Endothelial cell of hepatic sinusoid (primary cell): ENCODE measurements at regions not wholly inside any gene's neighbourhood (a gene's known extent, or its start where the extent isn't known, plus 50 kb on each side); places are given as distances from the start of the nearest gene placed in this dataset.

Experiments
- in situ Hi-C: cut with HindIII; loops from 2 replicates; pipeline ENCODE4 v1.10.0; 2017; ENCODE audit warnings: low sequenced_read_pairs

- in situ Hi-C loops: no loop called here
These were observed 114.0 kb upstream of the AKIP1 start for GRCh38 chr11:8796941-8797340.

- in situ Hi-C loops: no loop called here
These were observed 111.7 kb upstream of the AKIP1 start for GRCh38 chr11:8799273-8799672.

GRCh38 chr11:8800520-8801110 lies 110.4 kb upstream of the AKIP1 start:
- in situ Hi-C loops: no loop called here

- in situ Hi-C loops: no loop called here
These were observed 109.9 kb upstream of the AKIP1 start for GRCh38 chr11:8801121-8801520.

- in situ Hi-C loops: no loop called here
These were observed 108.7 kb upstream of the AKIP1 start for GRCh38 chr11:8802251-8802650.

- in situ Hi-C loops: no loop called here
These were observed 107.0 kb upstream of the AKIP1 start for GRCh38 chr11:8803973-8804372.

GRCh38 chr11:8805296-8805695 lies 105.7 kb upstream of the AKIP1 start:
- in situ Hi-C loops: no loop called here

GRCh38 chr11:8806974-8807373 lies 104.0 kb upstream of the AKIP1 start:
- in situ Hi-C loops: no loop called here

DNA sequence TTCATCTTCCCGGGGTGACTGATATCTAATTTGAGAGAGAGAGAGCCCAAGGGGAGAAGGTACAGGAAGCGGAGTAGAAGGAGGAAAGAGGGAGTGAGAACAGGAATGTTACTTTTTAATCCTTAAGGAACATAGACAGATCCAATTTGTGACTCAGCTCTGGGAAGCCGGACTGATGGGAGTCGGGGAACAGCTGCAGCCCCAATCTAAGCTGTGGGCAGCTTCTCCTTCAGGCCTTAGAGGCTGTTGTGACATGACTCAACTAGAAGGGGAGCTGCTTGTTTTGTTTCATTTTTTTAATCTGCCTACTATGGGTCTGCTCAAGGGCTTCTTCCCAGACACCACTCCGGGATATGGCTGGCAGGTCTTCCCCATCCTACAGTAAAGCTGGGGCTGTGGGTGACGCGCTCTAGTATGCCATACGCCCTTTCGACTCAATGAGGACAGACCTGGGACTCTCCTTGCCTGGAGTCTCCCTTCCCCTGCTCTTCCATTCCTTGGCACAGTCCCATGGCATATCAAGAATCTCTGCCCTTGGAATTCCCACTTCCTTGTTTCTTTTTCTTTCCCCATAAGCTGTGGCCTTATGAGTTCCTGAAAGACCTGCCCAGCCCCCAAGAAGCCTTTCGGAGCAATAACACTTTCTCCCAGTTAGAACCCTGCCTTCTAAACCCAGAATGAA lies 103.3 kb upstream of the AKIP1 start:
- in situ Hi-C loops: no loop called here

- in situ Hi-C loops: no loop called here
These were observed 102.8 kb upstream of the AKIP1 start for GRCh38 chr11:8808226-8808585.

- in situ Hi-C loops: no loop called here
These were observed 101.6 kb upstream of the AKIP1 start for GRCh38 chr11:8809241-8809938.

- in situ Hi-C loops: no loop called here
These were observed 101.0 kb upstream of the AKIP1 start for GRCh38 chr11:8809939-8810539.

DNA sequence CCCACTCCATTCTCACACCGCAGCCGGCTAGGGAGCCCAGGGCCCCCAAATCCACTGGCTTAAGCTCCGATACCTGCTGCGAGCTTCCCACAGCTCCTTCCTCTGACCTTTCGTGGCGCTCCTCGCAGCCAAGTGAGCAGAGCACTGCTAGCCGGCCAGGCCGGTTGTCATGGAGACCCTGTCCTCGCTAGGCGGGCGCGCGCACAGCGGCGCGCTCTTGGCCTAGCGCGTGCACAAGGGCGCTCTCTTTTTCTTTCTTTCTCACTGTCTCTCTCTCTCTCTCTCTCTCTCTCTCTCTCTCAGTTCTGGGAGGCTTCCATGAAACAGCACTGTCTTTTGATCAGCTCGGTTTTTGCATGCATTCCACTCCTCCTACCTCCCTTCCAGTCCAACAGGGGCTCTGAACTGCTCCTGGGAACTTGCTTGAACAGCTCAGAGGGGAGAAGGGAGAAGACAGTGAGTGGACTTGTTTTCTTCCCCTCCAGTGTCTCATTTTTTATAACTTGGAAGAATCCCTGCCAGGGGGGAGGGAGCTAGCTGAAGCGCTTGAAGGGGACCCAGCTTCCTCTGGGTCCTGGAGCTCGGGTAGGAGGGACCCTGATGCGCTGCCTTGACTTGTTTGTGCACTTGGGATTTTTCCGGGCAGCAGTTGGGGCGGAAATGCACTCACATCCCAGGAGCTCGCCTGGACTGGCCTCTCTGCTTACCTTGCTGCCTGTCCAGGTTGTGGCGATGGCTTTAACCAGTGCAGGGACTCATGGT lies 100.3 kb upstream of the AKIP1 start:
- in situ Hi-C loops: no loop called here

DNA sequence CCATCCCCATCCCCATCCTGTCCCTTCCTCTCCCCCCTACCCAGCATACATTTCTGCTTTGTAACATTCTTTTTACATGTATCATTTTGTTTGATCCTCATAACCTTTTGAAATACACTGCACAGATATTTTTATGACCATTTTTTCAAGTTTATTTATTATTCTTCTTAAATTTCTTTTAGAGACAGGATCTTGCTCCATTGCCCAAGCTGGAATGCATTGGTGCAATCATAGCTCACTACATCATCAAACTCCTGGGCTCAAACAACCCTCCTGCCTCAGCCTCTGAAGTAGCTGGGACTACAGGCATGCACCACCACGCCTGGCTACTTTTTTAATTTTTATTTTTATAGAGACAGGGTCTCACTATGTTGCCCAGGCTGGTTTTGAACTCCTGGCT lies 99.4 kb upstream of the AKIP1 start:
- in situ Hi-C loops: no loop called here

GRCh38 chr11:8812438-8812837 lies 98.6 kb upstream of the AKIP1 start:
- in situ Hi-C loops: no loop called here

GRCh38 chr11:8813658-8814057 lies 97.3 kb upstream of the AKIP1 start:
- in situ Hi-C loops: no loop called here

- in situ Hi-C loops: no loop called here
These were observed 96.6 kb upstream of the AKIP1 start for GRCh38 chr11:8814209-8814922.

- in situ Hi-C loops: no loop called here
These were observed 96.1 kb upstream of the AKIP1 start for GRCh38 chr11:8814923-8815240.

GRCh38 chr11:8818421-8818820 lies 92.6 kb upstream of the AKIP1 start:
- in situ Hi-C loops: no loop called here

DNA sequence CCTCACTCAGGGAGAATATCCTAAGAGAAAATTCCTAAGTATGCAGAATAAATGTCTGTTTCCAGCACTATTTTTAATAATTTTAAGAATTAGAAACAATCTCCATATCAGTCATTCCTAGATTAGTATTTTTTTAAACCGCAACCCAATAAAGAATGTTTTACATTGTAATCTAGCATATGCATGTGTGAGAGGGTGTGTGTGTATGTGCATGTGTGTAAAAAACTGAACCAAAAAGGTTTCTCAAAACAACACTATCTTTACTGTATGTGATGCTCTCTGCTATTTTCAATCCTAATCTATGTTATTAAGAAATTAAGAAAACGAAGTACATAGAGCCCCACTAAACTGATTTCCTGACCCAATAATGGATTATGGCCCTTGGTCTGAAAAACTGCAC lies 90.6 kb upstream of the AKIP1 start:
- in situ Hi-C loops: no loop called here

DNA sequence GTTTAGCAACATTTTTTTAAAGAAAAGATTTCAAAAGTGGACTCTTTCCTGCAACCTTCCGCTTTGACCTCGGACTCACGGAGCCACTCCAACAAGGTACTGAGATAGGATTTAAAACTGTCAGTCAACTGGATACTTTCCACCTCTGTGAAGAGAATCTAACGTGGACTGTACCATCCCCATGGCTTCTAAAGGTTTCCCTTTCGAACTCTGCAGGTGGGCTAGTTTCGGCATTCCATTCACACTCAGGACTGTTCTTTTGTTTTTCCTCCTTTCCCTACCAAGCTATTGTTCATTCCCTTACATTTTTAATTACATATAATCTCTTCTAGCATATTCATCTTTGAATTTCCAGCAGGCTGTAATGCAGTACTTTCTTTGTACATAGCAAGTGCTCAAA lies 88.5 kb upstream of the AKIP1 start:
- in situ Hi-C loops: no loop called here
